Caki2 (cell line): ENCODE measurements at regions not wholly inside any gene's neighbourhood (a gene's known extent, or its start where the extent isn't known, plus 50 kb on each side); places are given as distances from the start of the nearest gene placed in this dataset.
A peak's percentile ranks its signal among the peaks of the same experiment; 100 is the strongest.
"Not testable (repeated sequence)": the region's sequence is repeated elsewhere in the genome, so short reads cannot be mapped to it uniquely, and the experiment has no call there.

Experiments
- DNase-seq: peaks from one replicate; pipeline ENCODE4 v3.0.0-alpha.2; 2015; ENCODE audit warnings: low read depth
- in situ Hi-C: cut with HindIII; loops from 2 replicates; pipeline ENCODE4 v1.10.0; 2016; ENCODE audit warnings: low sequenced_read_pairs, low pct_unique_long_range_greater_than_20kb, mixed read lengths

DNA sequence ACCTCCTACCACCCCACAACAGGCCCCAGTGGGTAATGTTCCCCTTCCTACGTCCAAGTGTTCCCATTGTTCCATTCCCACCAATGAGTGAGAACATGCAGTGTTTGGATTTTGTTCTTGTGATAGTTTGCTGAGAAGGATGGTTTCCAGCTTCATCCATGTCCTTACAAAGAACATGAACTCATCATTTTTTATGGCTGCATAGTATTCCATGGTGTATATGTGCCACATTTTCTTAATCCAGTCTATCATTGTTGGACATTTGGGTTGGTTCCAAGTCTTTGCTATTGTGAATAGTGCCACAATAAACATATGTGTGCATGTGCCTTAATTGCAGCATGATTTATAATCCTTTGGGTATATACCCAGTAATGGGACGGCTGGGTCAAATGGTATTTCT is 81.6 kb downstream of the P2RY10 start:
- in situ Hi-C loops, DNase-seq: not testable (repeated sequence)

DNA sequence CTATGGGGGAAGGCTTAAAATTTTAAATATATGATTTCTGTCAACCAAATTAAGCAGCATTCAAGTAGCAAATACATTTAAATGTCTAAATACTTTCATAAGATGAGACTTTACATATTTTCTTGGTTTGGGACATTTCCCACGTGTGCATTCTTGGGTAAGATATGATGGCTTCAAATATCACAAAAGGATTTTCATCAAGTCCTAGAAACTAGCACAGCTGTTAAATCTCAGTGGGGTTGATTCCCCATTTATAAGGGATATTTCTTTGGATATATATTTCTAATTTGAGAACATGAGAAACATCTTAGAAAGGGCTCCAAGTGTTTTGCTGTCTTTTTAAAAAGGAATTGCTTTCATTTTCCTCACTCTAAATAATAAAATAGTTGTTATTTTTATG is 90.2 kb downstream of the P2RY10 start:
- no peak for DNase-seq
- in situ Hi-C loops, result no loop called here

DNA sequence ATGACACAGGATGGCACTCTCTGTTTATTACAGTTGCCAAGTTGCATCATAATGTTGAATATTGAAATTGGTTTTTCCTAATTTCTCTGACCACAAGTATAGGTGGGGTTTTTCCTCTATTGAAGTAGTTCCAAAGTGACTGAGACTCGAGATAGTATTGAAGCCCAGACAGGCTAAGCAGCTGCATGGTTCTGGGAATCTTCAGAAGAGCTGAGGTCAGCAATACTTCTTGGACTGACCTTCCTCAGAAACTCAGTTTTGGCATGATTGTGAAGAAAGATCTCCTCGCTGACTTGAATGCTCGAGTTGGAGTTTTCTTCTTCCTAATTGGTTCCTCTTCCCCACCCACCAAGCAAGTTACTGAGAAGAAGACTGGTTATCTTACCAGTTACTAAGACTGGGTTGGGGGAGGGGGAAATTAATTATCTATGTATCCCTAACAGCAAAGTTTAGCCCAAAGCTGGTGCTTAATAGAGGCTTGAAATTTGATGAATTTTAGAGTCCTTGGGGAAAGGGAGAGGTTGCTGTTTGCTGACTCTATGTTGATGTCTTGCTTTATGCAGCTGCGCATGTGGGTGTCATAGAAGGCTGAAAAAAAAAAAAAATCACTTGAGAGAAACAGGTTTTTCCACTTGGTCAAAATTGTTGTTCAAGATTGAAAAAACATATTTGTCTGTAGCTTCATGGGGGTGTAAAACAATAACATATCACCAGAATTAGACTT is 91.1 kb downstream of the P2RY10 start:
- no peak for DNase-seq
- in situ Hi-C loops, result no loop called here

DNA sequence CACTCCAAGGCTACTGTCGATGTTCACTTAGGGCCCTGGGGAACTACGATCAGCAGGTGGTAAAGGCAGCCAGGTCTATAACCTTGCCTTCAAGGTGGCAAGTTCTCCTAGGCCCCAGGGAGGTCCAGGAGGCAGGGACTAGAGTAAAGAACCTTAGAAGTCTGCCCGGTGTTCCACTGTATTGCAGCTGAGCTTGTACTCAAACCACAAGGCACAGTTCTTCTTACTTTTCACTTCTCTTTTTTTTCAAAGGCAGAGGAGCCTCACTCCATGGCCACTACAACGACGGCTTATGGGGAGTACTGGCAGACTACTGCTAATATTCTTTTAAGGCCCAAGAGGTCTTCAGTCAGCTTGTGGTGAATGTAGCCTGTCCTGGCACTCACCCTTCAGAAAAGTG is 78.8 kb upstream of the GPR174 start:
- in situ Hi-C loops, result no loop called here

DNA sequence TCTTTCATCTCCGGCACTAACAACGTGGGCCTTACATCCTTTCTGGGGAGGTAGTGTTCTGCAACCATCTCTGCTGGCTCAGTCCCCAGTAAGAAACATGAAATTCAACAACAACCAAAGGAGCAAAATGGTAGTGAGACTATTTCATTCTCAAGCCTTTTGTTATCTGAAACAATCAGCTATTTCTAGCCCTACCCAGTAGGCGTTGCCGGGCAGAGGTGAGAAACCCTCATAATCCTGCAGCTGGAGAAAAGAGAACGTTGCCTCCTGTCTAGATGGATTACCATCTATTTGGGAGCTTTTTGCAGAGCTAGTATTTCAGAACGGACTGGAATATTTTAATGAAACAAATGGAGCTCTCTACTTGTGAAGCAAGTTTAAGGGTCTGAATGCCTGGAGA is 66.4 kb upstream of the GPR174 start:
- in situ Hi-C loops, result no loop called here
- no peak for DNase-seq

More for the DNA sequence above, 78.8 kb upstream of the GPR174 start:
- no peak for DNase-seq

DNA sequence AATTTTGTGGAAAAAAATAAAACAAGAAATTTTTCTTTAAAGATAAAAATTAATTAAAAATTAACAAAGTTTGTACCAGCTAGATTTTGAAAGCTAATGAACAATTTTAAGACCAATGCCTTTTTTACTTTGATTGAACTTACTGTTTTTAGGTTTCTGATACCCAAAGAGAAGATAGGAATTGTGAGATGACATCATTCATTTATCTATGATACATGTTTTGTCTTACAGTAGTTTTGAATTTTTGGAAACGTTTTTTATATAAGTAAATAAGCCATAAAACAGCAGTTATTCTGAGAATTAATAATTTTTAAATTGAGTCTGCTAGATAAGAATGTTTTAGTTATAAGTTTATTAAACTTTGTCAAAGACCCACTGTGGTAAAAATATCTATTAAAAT is 65.0 kb upstream of the GPR174 start:
- in situ Hi-C loops, result no loop called here
- no peak for DNase-seq

DNA sequence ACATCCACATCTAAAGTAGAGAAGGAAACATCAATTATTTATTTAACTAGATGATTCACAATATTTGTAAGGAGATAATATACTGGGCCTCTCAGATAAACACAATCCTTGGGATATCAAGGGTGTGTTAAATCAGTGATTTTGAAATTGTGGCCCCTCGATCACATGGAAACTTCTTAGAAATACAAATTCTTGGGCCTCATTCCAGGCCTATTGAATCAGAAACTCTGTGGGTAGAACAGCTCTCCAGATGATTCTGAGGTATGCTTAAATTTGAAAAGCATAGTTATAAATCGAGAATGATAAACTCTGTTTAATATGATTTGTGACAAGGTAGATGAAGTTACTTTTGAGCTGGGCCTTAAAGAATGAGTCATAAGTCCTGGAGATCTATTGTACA is 64.3 kb upstream of the GPR174 start:
- DNase-seq, result no peak
- in situ Hi-C loops, result no loop called here

DNA sequence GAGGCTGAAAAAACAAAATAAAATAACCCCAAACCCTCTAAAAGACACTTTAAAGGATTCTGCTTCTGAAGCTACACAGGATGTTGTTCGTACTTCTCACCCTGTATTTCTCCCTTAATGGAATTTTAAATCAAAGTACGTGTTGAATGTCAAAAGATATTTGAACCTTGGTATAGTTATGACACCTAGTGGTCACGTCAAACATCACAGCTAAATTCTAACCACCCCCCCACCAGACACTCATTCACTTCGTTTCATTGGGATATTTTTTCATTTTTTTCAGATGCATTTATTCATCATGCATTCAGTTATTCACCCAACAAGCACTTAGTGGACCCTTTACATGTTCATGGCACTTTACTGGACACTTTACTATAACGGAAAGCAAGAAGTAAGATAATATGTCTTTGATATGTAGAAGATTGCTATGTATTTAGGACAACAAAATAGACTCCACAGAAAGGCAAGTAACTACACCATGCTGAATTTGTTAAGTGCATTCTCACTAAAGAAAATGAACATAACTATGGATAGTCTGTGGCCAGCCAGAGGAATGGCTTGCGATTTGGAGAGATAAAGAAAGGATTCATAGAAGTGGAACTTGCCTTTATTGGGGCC is 62.5 kb upstream of the GPR174 start:
- in situ Hi-C loops, result no loop called here

DNA sequence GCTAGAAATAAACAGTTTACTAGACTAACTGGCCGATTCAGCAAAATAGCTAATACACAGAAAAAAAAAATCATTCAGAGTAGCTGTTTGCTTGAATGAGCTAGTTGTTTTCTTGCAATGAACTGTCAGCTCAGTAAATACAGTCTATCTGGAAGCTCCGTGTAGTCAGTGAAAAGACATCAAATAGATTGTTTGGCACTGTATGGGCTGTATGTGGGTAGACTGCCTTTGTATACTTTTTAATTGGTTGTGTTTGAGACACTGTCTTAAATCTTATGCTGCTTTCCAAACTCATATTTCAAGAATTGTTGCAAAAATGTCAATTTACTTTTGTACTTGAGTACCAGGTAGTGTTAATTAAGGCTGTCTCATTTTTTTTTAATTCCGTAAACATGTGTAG is 61.6 kb upstream of the GPR174 start:
- no peak for DNase-seq
- in situ Hi-C loops, result no loop called here

More for the DNA sequence above, 62.5 kb upstream of the GPR174 start:
- DNase-seq, result peak; percentile 31

DNA sequence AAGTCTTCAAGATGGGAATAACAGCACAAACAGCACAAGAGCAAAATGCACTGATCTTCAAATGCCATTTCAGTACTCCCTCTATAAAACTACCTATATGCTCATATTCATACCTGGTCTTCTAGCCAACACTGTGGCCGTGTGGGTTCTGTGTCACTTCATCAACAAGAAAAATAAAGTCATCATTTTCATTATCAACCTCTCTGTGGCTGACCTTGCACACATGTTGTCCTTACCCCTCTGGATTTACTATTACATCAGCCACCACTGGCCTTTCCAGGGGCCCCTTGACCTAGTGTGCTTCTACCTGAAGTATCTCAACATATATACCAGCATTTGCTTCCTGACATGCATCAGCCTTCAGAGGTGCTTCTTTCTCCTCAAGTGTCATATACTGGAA is 59.6 kb upstream of the GPR174 start:
- DNase-seq, result no peak
- in situ Hi-C loops, result no loop called here

DNA sequence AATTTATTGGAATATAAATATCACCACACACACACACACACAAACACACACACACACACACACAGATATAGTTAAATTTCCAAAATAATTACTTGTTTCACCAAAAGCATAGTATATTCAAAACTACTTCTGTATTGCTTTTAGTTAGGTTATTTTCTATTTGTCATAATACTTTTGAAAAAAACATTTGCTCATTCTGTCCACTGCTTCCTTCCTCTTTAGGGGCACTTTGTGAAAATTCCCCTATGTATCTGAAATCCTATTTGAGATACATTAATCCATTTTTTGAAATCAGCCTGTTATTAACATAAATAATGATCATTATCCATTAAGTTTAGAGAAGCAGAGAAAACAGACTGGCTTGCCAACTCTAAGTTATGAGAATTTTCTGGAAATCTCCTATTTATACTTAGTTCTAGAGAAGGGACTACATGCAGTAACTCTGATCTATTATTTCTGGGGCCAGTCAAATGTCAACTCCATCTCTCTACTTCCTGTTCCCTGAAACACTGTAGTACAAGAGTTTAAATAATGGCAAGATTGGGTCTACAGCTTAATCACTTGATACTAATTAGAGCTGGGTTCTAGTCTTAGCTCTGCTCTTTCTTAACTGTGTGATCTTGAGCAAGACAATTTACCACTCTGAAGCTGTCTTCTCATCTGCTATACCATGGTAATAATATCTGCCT is 54.4 kb upstream of the GPR174 start:
- DNase-seq, result no peak
- in situ Hi-C loops, result no loop called here

DNA sequence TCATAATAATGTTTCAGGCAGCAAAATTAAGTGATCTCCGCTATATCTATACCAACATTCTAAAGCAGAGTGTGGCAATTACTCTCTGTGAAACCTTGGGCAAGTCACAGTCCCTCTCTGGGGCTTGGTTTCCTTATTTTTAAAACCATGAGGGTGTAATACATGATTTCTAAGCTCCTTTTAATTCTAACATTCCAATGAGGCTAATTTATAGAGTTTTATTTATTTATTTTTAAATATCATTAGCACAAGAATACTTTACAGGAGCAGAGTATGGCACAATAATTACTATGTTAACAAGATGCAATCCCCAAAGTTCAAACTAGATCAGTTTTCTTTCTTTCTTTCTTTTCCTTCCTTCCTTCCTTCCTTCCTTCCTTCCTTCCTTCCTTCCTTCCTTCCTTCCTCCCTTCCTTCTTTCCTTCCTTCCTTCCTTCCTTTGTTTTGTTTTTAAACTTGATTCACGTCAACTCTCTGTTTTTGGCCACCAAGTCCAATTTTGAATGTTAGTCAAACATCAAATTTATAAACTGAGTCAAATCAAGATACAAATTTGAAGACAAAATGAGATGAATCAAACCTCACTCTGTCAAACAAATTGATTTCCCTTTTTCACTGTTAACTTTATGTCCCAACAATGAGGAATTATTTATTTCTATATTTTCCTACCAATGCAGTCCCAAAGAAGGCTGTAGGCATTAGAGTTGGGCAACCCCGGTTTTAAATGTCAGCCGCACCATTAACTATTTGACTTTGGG is 50.2 kb upstream of the GPR174 start:
- DNase-seq, result no peak
- in situ Hi-C loops, result no loop called here
